SKM-1 (cell line): ENCODE measurements at regions not wholly inside any gene's neighbourhood (a gene's known extent, or its start where the extent isn't known, plus 50 kb on each side); places are given as distances from the start of the nearest gene placed in this dataset.
"Not testable (repeated sequence)": the region's sequence is repeated elsewhere in the genome, so short reads cannot be mapped to it uniquely, and the experiment has no call there.

ENCODE experiments used
- DNase-seq: peaks from one replicate; lab custom pipeline; 2025; ENCODE audit not compliant: unreplicated experiment; lab: John Stamatoyannopoulos, UW

DNA sequence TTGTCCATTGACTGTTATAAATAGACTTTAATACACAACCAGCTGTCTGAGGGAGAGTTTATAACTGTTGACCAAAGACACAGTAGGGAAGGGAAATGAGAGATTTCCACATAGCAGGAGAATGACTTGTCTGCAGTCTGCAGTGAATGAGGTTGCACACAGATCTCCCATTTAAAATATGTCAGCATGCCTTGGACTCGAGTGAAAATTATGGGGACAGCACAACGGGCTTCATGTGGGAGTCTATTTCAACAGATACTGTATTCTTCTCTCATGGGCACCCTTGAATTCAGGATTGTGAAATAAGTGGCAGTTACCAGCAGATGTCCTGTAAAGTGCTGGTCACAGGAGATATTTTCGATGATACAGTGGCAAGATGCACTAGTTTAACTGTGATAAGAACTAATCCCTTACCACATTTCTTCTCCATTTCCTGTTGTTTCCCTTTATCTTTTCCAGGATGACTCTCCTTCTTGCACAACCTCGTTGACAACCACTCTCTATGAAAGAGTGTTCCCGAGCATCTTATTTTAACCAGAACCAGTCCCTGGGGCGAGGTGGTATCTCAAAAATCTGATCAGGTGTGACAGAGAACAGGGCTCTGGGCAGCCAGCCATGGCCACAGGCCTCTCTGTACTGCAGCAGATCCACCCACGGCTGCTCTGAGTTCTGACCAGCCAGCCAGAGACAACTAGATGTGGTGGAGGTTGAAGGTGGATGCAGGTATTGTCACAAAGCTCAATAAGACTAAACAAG lies 51.5 kb upstream of the MAP3K1 start:
- DNase-seq: peak; percentile 49

DNA sequence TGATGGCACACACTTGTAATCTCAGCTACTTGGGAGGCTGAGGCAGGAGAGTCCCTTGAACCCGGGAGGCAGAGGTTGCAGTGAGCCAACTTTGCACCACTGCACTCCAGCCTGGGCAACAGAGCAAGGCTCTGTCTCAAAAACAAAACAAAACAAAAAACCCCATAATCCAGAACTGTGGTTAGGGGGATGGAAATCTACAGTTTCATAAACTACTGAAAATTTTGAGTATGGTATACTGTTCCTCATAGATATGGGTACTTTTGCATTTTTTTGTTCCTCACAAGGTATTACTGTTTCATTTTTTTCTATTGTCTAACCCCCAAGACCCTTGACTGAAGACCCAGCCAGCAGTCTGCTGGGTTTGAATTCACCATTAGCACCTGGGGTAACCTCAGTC lies 52.2 kb upstream of the MAP3K1 start:
- no peak for DNase-seq

DNA sequence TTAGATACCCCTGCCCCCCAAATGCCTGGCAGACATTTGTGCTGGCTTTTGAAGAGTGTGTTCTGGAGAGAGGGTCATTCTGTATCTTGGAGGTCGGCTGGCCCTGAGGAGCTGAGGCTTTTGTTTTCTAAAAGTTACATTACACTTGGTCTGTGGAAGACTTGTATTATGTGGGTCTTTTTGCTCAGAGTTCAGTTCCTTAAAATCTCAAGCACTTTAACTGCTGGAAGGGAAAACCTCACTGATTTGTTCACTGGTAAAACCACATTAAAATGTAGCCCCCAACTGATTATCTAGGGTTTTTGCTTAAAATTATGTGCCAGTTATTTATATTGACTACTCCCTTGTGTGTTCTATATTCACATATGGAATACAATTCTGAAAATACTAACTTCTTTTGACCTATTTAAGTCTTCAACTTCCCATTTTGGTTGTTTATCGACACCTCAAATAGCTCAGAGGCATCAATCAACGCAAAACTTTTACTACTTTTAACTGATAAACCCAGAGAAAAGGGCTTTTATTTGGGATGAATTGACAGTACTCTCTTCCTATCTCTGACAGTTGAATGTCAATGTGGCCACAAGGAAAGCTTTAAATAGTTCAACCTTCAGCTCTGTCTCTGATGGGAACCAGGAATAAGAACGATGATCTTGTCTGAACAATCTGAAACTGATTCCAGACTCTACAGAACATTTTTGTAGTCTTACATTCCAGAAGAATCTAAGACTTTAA lies 54.0 kb upstream of the MAP3K1 start:
- peak; percentile 3 for DNase-seq

DNA sequence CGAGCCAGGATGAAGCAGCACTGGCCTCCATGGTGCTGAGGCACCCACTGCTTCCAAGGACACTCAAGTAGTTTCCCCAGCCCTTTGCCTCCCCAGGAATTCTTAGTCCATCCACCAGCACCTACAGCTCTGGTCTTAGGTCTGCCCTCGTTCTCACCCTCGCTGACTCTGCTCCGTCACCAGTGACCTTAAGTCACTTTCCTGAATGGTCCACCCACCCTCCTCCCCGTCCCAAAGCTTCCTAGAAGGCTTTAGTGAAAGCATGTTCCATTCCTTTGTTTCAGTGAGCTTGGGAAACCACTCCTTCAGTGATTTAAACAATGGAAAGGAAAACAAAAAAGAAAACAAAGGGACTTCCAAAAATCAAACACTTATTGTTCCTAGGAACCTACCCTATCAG lies 54.6 kb upstream of the MAP3K1 start:
- DNase-seq: no peak

DNA sequence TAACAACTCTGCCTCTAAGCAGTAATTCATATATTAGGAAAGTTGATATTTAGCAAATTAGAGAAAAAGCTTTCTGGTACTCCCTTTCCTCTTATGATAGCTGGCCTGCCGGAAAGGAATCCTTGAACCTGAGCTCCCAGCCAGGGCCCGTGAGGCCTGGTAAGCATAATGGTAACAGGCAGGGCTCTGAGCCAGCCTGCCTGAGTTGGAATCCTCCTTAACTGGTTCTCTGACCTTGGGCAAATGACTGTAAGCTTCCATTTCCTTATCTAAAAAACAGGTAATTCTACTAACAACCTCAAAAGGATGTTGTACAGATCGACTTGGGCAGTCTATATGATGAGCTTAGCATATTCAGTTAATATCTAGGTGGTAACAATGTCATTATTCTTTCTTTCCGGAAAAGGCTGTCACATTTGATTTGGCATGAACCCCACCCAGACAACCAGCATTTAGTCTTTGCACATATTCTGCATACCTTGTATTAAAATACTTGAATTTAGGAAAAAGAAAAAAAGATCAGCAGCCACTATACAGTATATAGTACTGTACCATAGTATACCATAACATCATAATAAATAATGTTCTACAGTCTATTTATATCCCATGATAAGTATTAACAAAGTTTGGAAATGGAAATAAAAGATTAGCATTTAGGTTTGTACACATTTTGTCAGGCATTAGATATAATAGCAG lies 55.7 kb upstream of the MAP3K1 start:
- DNase-seq: no peak

DNA sequence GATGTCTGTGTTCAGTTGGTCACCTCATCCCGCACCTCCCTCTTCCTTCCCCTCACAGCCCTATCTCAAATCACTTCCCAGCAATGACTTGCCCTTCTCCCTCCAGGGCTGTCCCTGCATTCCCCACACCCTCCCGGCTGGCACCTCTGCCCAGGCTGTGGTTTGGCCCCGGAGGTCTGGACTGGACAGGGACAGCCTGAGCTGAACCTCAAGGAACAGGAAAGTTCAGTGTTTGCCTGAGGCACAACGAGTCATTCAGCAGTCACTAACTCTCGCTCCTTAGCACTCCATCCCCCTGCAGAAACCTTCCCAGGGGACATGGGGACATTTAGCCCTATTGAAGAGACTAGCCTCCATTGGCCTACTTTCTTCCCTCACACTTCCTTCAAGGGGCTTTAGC lies 58.3 kb upstream of the MAP3K1 start:
- DNase-seq: no peak

DNA sequence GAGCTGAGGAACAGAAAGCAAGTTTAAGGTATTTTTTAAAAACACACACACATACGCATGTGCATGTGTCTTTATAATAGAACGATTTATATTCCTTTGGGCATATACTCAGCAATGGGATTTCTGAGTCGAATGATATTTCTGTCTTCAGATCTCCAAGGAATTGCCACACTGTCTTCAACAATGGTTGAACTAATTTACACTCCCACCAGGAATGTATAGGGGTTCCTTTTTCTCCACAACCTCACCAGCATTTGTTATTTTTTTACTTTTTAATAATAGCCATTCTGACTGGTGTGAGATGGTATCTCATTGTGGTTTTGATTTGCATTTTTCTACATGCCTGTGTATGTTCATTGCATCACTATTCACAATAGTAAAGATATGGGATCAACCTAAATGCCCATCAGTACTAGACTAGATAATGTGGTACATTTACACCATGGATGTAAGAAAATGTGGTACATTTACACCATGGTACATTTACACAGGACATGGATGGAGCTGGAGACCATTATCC lies 60.3 kb upstream of the MAP3K1 start:
- no peak for DNase-seq

DNA sequence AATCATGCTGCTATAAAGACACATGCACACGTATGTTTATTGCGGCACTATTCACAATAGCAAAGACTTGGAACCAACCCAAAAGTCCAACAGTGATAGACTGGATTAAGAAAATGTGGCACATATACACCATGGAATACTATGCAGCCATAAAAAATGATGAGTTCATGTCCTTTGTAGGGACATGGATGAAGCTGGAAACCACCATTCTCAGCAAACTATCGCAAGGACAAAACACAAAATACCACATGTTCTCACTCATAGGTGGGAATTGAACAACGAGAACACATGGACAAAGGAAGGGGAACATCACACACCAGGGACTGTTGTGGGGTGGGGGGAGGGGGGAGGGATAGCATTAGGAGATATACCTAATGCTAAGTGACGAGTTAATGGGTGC lies 61.8 kb upstream of the MAP3K1 start:
- DNase-seq: not testable (repeated sequence)

DNA sequence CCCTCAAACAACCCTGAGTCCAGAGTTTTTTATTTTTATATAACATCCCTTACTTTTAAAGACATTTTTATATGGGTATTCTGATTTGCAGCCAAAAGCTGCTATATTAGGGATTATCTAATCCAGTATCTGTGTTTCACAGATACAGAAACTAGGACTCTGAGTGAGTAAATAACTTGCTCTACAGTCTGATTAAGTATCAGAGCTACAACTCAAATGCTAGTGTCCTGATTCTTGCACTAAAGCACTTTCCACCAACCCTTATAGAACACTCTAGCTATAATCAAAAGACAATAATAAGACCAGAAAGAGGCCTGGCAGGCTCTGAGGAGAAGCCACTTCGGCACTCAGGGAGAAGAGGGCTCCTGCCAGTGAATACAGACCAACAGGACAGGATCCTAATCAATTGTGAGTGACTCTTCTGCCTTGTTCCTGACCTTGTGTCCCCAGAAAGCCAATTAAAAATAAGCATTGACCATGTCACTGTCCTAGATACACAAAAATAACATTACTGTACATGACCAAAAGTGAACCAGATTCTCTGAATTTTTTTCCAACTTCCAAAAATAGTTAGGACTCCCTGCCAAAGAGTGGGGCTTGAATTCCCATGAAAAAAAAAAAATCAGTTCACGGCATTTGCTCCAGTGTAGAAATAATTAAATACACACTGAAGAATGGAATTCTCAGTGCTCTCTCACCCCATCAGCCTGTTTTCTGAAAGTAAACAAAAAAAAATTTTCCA lies 63.6 kb upstream of the MAP3K1 start:
- DNase-seq: no peak

DNA sequence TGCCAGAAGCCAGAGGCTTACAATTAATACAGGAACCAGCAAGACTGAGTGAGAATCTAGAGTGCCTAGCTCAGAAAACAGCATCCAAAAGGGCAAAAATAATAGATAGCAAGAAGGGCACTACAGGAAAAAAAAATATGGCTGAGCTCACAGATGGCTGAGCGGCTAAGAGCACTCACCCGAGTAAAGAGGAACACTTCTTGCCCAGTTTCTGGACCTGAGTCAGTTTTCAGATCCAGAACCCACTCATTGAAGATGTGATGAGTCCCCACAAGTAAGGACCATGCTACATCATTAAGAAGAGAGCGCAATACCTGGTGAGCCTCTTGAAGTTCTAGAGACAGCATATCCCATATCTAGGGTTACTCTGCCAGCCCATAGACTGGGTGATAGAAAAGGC lies 65.5 kb upstream of the MAP3K1 start:
- DNase-seq: no peak

DNA sequence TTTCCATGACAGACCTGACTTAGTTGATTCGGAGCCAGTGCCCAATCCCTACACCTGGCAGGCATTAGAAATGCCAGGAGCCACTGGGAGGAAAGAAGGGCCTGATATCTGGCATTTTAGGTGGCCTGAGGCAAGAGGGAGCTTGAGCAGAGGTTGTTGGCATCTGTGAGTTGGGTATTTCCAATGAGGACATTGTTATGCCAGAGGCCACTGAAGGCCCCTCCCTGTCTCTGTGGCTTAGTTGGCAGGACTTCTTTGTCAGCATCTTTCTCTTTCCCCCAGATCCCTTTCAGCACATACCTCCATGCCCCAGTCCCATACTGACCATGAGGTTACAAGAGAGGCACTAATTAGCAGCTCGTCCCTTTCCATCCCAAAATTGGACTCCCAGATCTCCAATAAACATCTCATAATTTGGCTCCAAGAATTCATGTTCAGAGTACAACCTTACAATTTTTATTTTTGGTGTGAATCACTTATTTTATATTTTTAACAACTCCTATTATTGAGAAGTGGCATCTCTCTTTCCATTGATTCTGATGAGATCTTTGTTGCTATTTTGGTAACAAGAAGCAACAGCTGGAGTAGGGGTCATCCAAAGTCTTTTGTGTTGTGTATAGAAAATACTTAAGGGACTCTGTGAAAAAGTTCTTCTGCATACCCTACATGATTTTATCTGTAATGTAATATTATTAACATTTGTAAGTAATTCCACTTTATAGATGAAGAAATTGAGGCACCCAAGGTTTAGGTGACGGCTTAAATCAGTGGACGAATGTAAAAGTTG lies 68.6 kb upstream of the MAP3K1 start:
- DNase-seq: no peak

DNA sequence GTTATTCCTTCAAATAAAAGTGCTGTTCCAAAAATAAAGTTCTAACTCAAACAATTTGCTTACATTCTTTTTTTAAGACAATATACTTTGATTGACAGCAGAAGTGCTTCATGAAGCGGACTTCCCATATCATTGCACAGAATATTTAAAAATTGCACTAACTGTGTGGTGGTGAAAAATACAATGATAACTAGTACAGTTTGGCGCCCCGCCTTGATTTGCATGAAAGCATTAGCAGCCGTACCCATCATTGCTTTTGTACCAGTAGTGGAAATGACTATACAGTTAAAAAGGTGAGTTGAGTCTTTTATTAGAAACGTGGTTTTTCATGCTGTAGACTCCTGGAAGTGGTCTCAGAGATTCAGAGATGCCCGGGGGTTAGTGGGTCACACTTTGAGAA lies 69.5 kb upstream of the MAP3K1 start:
- no peak for DNase-seq

DNA sequence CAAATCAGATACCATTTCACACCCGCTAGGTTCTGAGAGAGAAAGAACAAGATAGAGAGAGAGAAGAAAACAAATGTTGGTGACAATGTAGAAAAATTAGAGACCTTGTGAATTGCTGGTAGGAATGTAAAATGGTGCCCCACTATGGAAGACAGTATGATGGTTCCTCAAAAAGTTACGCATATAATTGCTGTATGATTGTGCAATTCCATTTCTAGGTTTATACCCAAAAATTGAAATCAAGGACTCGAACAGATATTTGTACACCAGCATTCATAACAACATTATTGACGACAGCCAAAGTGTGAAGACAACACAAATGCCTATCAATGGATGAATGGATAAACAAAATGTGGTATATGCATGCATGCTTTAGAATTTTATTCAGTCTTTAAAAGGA lies 74.5 kb upstream of the MAP3K1 start:
- DNase-seq: no peak

DNA sequence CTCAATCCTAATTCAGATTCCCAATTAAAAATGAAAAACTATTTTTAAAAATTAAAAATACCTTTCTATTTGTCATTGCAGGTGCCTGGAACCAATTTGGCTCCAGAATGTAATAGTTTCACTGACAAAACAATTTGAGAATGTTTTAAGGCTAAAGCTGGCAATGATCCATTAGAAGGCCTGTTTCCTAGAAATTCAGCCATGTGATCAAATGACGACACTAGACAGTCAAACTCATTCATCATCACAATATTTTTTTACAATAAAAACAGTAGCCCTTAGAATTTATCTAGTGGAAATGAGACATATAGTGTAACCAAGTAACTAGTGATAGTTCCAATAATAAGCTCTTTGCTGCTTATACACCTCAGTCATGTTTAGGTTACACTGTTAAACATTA lies 75.4 kb upstream of the MAP3K1 start:
- DNase-seq: no peak

DNA sequence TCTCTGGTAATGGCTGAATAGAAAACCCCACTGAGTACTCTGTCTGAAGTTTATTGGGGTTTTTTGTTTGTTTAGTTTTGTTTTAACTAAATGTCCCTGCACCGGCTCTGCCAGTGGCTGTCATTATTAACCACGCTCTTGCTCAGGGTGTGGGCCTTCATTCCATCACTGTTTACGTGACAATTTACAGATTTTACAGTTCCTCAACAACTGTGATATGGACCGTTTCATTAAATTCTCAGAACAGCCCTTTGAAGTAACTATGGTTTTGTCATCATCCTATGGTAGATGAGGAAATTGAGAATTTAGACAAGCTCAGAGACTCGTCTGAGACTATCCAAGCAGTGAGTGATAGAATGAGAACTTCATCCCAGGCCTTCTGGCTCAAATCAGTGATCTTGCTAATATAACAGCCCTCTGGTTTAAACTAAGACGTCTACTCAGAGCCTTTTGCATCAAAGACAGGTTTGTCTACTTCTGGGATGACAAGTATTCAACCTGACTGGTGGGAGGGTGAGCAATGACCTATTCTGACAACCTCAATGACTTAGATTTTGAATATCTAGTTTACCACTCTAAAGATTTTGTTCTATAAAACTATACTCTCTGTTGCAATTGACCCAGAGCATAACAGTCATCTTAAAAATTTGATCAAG lies 77.3 kb upstream of the MAP3K1 start:
- DNase-seq: no peak

DNA sequence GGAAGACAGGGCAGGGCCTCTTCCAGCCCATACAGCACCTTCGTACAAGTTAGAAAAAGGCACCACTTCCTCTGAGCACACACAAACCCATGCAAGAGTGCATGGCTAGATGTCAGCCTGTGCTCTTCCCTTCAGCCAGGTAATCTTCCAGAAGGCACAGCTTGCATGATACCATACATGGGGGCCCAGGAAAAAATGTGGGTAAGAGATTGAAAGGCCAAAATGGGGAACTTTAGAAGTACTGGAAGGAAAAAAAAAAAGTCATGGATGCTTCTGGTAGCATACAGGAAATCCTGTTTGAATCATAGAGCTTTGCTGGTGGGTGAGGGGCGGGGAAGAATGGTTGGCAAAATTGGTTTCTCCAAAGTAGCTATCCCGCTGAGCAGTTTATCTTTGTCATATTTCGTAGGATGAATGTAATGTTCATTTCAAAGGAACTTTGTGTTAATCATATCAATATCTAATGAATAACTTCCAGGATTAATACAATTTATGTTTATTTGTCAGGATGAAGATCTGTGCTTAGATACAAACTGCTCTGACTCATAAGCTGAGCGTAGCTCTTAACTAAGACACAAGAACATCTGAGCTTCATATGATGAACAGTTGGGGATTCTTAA lies 78.2 kb upstream of the MAP3K1 start:
- peak; percentile 28 for DNase-seq

DNA sequence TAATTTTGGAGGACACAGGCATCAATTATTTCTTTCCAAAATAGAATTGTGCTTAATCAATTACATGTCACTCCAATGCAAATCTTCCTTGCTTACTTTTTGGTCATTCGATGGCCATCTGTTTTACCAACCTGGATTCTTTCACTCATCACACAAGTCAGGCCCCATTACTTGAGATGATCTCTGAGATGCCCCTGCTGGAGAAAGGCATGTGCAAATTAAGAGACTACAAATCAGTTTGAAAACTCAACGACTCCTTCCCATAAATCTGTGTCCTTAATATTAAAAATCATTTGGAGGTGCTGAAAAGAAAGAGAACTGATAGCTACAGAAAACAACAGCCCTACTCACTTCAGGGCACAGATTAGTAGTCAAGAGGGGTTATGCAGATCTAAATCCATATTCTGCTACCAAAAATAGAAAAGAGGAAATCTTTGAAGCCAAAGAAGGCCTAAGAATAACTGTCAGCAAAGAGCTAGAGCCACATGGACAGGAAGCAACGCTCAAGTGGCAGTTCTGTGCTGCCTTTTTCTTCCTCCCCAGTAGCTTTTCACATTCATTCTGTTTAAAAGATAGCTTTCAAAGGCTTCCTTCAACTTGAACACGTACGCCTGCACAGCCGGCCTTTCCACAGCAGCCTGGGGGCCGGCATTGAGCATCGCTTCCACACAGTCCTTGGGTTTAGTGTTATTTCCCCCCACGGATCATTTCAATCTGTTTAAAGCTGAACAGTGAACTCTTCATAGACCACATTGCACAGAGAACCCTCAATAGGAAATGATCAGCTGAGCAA lies 79.3 kb upstream of the MAP3K1 start:
- peak; percentile 63 for DNase-seq

DNA sequence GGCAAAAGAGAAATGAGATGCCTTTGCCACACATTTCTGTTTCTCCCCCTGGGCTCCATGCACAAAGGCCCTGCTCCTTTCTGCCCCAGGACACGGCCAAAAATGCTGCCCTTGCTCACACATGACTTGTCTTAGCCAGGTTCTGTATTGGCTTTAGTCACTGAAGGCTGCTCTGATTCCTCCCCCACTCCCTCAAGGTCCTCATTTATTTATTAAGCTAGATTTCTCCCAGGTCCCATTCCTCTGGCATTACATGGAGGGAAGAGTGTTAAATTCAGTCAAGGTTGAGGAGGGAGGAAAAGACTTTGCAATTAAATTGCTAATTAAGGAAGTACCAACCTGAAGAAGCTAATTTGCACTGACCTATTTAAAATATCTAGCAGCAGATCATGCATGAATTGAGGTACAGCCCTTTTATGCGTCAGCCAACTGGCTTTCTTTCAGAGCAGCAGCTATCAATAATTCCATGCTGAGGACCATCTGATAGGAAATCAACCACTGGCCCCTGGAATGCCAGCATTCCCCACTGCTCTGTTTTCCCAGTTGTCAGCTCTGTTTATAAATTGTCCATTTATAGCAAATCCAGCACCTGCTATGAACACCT lies 81.2 kb upstream of the MAP3K1 start:
- DNase-seq: no peak
